A549 (cell line): ENCODE measurements at regions not wholly inside any gene's neighbourhood (a gene's known extent, or its start where the extent isn't known, plus 50 kb on each side); places are given as distances from the start of the nearest gene placed in this dataset.

Source experiments
- CTCF ChIP-seq: fragments of >200 bp; sonication (Bioruptor Twin); formaldehyde crosslinking; IDR thresholded peaks from 3 replicates; pipeline ENCODE4 v1.5.1; 2016
- ESRRA ChIP-seq: fragments of 150-350 bp; IDR thresholded peaks from 2 replicates; pipeline ENCODE4 v1.6.1; 2014; ENCODE audit warnings: mild to moderate bottlenecking, low read length, borderline replicate concordance
- MAZ ChIP-seq: fragments of 150-350 bp; IDR thresholded peaks from 2 replicates; pipeline ENCODE4 v1.6.1; 2014; ENCODE audit warnings: antibody characterized with exemption, low read depth, low read length, borderline replicate concordance
- POLR2A ChIP-seq: IDR thresholded peaks from 2 replicates; pipeline ENCODE4 v1.6.1; 2012; ENCODE audit warnings: mild to moderate bottlenecking, low read length

GRCh38 chr5:173675287-173675996 lies 59.0 kb upstream of the BOD1 start:
- TF ChIP-seq POLR2A, result no peak
- no peak for TF ChIP-seq MAZ
- no peak for TF ChIP-seq ESRRA
- TF ChIP-seq CTCF, result no peak
